CD4-positive, alpha-beta T cell treated with Interleukin-15 for 1 hour (primary cell): ENCODE measurements at regions not wholly inside any gene's neighbourhood (a gene's known extent, or its start where the extent isn't known, plus 50 kb on each side); places are given as distances from the start of the nearest gene placed in this dataset.
"Not testable (repeated sequence)": the region's sequence is repeated elsewhere in the genome, so short reads cannot be mapped to it uniquely, and the experiment has no call there.

ENCODE experiments used
- DNase-seq: peaks from one replicate; pipeline ENCODE4 v3.0.0-alpha.2; 2020

DNA sequence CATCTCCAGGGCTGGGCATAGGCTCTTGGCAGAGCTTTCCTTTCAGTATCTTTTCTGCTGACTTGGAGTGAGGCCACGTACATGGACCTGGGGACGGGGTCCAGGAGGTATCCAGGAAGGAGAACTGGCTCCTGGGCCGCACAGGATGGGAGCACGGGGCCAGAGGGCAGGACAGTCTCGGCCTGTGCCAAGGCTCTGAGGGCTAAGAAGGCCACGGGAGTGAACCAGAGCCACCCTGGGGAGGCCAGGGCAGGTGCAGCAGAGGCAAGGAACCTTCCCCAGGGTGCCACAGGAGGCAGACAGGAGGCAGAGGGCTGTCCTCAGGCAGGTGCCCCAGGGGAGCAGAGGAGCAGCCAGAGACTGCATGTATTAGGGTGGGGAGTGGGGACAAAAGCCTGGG is 50.3 kb downstream of the PLXNA1 start:
- DNase-seq: no peak

DNA sequence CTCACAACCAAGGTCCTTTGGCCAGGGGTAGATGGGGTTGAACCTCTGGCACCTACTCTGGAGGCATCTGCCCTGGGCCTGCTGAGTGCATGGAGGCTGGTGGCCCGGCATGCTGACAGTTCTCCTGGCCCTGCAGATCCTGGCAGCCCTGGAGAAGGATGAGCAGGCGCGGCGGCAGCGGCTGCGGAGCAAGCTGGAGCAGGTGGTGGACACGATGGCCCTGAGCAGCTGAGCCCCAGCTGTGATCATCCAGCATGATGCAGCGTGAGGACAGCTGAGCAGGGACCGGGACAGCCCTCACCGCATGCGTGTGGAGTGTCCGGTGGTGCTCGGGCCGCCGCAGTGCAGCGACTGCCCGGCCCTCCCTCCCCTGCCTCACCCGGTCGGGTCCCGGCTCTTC is 50.9 kb downstream of the PLXNA1 start:
- DNase-seq: no peak

DNA sequence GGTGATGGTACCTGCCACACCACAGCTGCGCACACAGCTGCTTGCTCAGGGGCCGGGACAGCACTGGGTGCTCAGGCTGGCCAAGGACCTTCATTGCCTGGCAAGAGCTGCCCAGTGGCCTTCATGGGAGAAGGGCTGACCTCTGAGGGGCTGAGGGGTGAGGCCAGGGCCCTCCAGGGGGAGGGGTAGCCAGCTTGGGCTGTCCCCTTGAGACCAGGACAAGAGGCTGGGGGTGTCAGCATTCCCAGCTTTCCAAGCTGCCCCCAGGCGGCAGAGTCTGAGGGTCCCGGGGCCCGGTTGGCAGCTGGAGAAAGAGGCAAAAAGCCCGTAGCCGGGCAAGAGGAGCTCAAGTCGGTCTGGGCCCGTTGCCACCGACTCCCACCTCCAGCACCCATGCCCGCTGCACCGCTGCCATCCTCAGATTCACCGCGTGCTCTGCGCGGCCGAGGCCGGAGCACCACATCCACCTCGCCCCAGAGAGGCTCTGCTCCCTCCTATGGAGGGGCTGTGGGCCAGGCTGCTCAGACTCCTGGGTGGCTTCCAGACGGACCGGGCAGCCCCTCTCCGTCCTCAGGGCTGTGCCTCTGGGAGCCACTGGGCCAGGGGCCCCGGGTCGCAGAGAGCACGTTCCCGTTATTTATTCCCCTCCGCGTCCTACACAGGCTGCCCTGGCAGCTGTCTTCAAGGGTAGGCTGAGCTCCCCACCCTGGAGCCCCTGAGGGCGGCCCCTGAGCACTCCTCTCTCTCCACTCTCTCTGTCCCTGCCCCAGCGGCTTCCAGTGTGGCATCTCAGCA is 51.5 kb downstream of the PLXNA1 start:
- DNase-seq: no peak

DNA sequence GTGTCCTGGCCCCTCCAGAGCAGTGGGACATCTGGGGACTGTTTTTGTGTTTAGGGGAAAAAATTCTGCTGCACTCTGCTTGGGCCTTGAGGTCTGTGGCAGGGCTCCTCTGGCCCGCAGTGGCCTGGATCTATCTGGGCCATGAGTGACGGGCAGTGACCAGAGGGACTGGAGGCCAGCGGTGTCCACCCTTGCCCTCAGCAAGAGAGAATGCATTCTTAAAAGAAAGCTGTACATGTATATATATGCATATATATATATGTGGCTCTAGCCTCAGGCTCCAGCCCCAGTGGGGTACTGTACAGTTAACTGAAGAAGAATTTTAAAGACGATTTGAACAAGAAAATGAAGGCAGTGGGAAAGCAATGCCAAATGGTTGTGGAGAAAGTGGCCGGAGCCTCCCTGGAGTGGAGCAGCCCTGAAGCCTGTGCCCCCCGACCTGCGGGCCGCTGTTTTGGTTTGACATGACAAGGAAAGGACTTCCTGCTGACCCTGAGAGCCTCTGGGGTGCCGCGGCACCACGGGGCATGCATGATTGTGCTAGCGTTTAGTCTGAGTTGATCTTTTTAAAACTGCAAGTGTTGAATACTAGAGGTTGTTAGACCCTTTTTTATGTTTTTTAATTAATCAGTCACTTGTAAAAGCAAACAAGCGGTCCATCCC is 52.2 kb downstream of the PLXNA1 start:
- DNase-seq: no peak

DNA sequence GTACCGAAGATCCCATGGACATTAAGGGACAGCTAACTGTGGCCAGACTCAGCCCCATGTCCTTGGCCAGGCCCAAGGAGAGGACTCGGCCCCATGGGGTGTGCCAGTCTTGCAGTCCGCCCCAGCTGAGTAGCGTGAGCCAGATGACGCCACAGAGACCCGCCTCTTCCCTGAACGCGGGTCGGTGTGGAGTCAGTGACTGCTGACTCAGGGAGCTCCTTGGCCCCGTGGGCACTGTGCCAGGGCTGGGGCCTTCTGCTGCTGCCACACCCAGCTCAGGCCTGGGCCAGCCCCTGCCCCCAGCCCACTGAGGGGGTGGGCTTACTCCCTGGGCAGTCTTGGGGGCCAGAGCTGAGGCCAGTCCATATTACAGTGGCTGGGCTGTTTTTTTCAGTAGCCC is 52.8 kb downstream of the PLXNA1 start:
- DNase-seq: no peak

DNA sequence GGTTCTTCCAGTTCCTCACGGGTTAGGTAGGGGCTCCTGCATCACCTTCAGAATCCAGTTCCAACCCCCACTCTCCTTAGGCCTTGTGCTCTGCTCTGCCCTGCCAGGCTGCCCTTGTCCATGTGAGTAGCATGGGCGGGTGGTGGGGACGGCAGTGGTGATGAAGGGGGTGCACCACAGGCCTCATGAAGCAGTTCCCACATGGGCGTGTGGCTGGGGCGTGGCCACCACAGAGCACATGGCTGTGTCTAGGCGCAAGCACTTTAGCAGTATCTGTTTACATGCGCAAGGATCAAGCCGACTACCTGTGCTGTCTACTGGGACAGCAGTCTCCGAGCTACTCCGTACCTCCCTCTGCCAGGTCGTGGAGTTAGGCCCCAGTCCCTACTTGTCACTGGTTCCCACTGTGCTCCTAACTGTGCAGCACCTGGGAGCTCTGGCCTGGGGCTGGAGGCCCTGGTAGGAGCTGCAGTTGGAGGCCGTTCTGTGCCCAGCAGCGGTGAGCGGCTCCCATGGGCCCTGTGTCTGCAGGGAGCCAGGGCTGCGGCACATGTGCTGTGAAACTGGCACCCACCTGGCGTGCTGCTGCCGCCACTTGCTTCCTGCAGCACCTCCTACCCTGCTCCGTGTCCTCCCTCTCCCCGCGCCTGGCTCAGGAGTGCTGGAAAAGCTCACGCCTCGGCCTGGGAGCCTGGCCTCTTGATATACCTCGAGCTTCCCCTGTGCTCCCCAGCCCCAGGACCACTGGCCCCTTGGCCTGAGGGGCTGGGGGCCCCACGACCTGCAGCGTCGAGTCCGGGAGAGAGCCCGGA is 53.5 kb downstream of the PLXNA1 start:
- no peak for DNase-seq

DNA sequence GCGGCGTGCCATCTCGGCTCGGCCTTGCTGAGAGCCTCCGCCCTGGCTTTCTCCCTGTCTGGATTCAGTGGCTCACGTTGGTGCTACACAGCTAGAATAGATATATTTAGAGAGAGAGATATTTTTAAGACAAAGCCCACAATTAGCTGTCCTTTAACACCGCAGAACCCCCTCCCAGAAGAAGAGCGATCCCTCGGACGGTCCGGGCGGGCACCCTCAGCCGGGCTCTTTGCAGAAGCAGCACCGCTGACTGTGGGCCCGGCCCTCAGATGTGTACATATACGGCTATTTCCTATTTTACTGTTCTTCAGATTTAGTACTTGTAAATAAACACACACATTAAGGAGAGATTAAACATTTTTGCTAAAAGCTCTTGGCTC is 54.1 kb downstream of the PLXNA1 start:
- DNase-seq: no peak

DNA sequence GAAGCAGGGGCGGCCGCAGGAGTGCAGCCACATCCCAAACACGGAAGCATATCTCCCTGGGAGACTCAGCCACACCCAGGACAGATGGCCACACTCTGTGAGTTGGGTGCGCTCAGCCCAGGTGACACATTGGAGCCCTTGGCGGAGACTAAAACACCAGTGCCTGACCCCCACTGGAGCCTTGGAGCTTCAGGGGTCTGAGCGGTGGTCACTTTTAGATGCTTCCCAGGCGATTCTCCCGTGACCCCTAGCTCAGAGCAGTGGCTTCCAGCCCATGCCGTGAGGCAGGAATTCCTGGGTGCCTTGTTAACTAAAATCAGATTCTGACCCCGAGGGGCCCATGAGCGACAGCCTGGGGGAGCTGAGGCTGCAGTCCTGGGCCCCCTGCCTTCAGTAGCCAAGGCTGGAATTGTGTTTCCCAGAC is 54.5 kb downstream of the PLXNA1 start:
- DNase-seq: no peak

DNA sequence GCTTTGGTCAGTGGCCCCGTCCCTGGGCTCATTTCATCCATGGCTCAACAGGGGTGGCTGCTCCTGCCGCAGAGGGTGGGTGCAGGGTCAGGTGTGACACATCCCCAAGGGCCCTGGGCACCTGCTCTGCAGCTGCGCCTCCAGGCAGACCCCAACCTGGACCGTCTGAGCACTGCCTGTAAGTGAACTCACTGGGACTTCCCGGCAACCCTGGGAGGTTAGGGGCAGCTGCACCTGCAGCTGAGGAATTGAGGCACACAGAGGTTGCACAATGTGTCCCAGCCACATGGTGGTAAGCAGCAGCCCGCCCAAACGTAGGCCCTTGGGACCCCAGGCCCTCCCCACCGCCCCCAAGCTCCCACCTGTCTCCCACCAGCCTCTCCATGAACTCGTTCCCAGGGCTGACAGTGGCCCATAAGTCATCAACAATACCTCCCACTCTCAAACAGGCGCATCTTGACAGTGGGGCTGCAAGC is 55.1 kb downstream of the PLXNA1 start:
- DNase-seq: no peak

DNA sequence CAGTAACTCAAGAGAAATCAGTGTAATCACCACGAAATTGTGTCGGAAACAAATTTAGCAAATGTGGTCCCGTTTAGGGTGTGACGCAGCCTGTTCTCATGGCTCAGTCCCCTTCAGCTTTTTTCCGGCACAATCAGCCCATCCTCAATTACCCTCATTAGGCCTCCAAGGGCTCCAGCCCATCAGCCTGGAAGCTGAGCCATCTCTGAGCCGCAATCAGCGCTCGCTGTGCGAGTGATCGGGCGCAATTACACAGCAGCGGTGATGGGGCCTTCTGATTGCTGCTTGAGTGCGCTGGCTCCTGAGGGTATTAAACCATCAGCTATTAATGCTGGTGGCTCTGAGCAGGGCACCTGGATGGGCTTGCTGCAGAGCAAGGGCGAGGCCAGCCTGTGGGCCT is 55.6 kb downstream of the PLXNA1 start:
- DNase-seq: no peak

DNA sequence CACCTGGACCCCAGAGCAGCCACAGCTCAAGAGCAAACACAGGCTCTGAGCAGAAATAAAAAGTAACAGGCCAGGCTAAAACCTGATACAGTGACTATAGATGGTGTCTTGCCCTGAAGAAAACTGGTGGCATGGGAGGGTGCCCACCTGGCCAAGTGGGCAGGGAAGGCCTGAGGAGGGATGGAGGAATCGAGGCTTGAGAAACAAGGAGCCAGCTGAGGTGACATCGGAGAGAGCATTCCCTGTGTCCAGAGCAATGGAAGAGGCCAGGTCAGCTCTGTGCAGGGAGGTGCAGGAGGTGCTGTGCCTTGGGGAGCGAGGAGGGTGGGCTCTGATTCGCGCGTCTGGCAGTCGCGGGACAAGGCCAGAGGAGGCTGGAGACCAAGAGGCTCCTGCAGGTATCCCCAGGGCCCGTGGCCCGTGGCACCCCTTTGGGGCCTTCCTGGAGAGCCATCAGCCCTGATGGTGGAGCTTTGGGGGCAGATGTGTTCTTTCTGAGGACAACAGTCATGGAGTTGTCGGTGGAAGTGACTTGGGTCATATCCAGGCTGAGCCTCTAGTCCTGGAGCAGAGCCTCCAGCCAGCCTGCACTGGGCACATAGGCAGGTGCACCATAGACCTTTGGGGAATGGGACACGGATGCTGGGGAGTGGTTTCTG is 56.1 kb downstream of the PLXNA1 start:
- peak; percentile 10 for DNase-seq

DNA sequence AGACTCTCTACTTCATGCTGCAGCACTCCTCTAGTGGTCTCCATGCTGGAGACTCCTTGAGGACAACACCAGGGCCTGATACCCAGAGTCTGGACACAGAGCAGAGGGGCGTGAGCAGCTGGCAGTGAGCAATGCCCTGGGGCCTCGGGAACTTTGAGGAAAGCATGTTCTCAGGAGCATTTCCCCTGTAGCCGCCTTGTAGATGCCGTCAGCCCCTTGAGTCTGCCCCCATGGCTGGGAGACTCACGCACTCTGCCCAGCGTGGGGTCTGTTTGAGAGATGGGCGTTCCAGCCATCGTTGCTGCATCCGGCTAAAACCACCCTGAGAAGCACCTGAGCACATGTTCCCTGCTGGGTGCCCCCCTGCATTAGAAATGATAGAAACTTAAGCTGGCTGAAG is 56.8 kb downstream of the PLXNA1 start:
- DNase-seq: peak; percentile 13

DNA sequence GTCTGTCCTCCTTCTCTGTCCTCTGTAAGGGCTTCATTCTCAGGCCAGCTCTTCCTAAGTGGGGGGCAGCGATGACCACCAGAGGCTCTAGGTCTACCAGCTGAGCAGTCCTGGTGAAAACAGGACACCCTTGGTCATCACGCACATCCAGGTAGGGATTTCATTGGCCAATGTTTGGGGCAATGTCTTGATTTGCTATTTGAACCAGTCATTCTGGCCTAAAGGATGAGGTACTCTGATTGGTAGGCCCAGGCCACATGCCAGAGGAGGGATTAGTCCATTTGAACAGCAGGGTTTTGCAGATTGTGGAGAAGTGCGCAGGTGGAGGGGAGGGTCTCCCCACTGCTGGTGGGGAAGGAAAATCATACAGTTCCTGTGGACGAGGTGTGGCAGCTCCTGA is 57.3 kb downstream of the PLXNA1 start:
- DNase-seq: peak; percentile 10

DNA sequence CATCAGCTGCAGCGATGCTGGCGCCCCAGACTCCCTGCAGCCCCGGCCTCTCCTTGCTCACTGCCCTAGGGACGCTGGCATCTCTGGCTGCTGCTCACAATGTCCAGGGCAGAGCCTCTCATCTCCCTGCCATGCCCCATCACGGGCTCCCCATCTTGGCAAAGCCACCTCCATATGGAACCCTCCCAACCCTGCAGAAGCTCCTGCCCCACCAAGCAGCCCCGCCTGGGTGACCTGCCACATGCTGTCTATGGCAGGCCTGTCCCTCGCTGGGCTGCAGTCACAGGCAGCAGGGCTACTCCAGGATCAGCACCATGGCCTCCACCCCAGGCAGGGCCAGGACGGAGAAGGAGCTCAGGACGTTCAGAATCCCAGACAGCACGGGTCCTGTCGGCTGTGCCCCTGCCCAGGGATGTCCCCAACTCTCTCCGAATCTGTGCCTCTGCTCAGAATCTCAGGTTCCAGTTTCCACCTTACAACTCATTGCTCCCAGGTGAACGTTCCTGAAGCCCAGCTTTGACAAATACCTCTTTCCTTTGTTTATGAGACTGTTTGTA is 58.4 kb downstream of the PLXNA1 start:
- peak; percentile 17 for DNase-seq

DNA sequence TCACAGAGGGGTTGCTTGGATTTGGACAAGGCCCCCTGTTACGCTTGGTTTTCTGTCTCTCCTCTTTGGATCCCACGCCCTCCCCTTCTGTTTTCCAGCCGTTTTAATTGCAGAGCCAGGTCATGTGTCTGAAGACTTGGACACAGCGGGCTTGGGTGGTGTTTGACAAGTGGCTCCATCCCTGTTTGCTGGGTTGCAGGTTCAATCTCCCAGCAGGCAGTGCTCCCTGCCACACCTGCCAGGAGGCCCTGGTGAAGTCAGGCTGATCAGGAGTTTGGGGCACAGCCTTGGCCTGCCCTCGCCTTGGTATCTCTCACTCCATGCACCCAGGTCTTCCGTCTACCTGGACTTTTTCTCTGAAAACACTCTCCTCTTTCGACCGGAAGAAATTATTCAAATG is 59.0 kb downstream of the PLXNA1 start:
- peak; percentile 2 for DNase-seq

DNA sequence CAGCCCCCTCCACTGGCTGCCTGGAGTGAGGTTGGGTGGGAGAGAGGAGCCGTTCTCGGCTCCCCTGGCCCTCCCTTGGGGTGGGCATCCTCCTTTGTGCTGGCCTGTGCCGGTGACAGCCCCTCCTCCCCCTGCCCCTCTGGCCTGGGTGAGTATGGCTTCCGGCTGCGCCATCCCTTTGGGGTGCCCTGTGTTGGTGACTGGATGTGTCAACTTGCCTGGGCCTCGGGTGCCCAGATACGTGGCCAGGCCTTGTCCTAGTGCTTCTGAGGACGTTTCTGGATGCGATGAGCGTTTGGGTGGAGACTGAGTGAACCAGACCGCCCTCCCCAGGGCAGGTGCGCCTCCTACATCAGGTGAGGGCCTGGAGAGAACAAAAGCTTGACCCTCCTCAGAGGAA is 59.7 kb downstream of the PLXNA1 start:
- peak; percentile 13 for DNase-seq

DNA sequence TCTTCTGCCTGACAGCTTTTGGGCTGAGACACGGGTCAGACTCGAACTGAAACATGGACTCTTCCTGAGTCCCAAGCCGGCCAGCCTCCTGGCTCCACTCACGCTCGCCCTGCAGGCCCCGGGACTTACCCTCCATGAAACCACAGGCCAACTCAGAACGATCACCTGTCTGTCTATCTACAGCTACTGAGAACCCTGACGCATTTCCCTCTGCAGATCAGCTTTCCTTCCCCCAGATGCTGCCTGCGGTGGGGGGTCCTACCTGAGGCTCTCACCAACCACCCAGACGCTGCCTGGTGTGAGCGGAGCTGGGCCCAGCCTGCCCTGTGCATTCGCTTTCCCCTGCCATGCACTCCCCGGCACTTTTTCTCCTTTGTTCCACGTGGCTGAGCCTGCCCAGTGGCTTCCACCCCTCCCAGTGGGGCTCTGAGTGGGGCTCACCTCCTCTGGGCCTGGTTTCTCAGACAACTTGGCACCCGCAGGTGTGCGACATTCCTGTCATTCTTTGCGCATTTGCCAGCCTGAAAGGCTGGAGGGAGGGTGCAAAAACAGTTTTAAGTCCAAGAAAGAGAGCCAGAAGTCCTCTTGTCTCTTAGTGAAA is 60.2 kb downstream of the PLXNA1 start:
- DNase-seq: peak; percentile 6

DNA sequence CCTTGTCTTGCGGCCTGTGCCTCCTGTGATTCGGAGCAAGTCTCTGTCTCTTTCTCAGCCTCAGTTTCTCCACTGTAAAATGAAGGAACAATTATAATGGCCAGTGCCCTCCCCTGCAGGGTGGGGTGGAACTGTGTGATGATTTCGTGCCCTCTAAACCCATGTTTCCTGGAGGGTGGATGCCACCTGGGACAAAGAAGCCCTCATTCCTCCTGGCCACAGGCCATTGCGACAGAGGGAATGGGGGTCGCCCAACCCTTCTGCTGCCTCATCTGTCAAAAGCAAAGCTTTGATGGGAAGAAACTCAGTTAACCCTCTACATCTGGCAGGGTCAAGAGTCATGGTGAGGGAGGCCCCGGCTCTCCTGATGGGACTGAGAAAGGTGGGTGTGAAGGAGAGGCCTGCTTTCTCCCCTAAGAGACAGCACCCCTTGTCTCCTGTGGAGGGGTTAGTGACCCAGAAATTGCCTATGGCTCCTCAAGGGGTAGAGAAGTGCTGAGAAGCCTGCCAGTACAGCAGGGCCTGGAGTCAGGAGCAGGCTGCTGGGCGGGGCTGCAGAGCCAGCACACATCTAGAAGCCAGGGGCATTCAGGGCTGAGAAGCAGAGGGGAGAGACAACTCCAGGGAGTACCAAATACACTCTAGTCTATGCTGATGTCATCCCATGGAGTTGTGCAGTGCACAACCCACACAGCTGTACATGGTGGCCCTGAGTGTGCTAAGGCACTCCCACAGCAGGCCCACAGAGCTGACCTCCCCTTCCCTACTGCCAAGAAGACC is 61.0 kb downstream of the PLXNA1 start:
- DNase-seq: peak; percentile 7

DNA sequence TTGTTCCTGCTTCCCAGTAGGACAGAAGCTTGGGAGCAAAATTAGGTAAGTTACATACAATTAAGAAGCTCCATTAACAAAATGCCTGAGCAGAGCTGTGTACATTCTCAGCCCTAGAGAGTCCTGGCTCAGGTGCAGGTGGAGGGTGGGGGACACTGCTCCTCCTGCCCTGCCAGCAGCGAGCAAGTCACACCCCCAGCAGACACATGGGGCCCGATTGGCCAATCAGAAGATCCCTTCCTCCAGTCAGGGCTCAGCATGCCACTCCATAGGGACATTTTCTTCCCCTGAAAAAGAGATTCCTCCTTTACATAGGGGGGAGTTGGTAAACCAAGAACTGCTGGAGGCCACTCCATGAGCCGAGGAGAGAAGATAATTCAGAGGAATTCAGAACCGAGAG is 62.1 kb downstream of the PLXNA1 start:
- no peak for DNase-seq

DNA sequence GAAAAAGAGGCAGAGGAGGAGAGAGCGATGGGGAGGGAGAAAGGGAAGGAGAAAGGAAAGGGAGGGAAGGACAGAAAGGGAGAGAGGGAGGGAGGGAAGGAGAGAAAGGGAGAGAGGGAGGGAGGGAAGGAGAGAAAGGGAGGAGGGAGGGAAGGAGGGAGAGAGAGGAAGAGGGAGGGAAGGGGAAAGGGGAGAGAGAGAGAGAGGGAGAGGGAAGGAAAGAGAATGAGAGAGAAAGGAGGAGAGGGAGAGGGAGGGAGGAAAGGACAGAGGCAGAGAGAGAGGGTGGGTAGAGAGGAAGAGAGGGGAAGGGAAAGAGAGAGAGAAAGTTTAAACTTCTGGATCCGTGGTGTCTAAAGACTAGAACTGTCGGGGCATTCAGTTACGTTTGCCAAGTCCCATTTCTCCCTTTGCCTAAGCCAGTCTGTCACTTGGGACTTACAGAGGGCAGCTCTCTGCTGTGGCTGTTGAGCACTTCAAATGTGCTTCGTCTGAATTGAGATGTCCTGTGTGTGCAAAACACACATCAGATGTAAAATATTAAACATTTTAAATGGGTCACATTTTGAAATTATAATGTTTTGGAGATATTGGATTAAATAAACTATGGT is 62.6 kb downstream of the PLXNA1 start:
- DNase-seq: no peak

DNA sequence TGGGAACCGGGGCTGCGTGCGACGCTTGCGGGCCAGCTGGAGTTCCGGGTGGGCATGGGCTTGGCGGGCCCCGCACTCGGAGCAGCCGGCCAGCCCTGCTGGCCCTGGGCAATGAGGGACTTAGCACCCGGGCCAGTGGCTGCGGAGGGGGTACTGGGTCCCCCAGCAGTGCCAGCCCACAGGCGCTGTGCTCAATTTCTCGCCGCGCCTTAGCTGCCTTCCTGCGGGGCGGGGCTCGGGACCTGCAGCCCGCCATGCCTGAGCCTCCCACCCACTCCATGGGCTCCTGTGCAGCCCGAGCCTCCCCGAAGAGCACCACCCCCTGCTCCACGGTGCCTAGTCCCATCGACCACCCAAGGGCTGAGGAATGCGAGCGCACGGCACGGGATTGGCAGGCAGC is 63.8 kb downstream of the PLXNA1 start:
- DNase-seq: not testable (repeated sequence)
